ENCODE measurements at regions not wholly inside any gene's neighbourhood (a gene's known extent, or its start where the extent isn't known, plus 50 kb on each side); places are given as distances from the start of the nearest gene placed in this dataset.
"Not testable (repeated sequence)": the region's sequence is repeated elsewhere in the genome, so short reads cannot be mapped to it uniquely, and the experiment has no call there.

DNA sequence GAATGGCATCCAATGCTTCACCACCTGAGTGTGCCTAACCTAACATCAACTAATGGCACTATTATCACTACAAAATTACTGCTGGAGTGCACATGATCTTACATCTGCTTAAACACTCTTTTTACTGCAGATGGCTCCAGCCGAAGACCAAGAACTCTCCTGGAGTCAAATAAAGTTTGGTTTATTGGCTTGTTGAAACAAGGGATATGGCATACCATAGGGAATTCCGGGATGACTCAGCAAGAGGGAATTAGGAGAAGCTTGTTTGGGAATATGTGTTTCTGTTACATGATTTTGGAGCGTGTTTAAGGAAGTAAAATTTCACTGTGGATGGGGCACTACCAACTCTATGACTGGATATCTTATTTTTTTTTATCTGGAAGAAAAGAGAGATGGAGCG lies 872.6 kb downstream of the DTWD2 start:
- Mint-ChIP-seq H3K9me3 (peaks cover 8% of the 10 kb centered on the region), H3K4me3 (no peak overlapping the region), H3K27me3 (no peaks in the 10 kb centered on the region), H3K4me1 (no peaks in the 10 kb centered on the region), H3K36me3 (ENCODE audit: insufficient read depth) (no peaks in the 10 kb centered on the region), H3K27ac (ENCODE audit: low read depth) (no peak overlapping the region)
- DNase-seq (ENCODE audit: low spot score in 2 of 2), result no peak
- no peak for ATAC-seq (replicated peaks; ENCODE audit: extremely low read depth, poor library complexity, severe bottlenecking)

DNA sequence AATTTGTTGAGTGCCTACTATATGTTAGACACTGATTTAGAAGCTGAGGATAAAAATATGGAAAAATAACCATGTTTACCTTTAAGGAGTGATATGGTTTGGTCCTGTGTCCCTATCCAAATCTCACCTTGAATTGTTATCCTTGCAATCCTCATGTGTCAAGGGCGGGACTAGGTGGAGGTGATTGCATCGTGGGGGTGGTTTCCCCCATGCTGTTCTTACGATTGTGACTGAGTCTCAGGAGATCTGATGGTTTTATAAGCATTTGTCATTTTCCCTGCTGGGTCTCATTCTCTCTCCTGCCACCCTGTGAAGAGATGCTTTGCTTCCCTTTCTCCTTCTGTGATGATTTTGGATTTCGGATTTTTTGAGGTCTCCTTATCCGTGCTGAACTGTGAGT lies 876.4 kb downstream of the DTWD2 start:
- peaks cover 2% of the 10 kb centered on the region for H3K9me3 Mint-ChIP-seq
- DNase-seq (ENCODE audit: low spot score in 2 of 2), result no peak
- no peak overlapping the region for H3K27ac Mint-ChIP-seq (ENCODE audit: low read depth)
- H3K4me3 Mint-ChIP-seq, result no peak overlapping the region
- no peaks in the 10 kb centered on the region for H3K4me1 Mint-ChIP-seq
- no peaks in the 10 kb centered on the region for H3K27me3 Mint-ChIP-seq
- ATAC-seq (replicated peaks; ENCODE audit: extremely low read depth, poor library complexity, severe bottlenecking), result no peak
- no peaks in the 10 kb centered on the region for H3K36me3 Mint-ChIP-seq (ENCODE audit: insufficient read depth)

DNA sequence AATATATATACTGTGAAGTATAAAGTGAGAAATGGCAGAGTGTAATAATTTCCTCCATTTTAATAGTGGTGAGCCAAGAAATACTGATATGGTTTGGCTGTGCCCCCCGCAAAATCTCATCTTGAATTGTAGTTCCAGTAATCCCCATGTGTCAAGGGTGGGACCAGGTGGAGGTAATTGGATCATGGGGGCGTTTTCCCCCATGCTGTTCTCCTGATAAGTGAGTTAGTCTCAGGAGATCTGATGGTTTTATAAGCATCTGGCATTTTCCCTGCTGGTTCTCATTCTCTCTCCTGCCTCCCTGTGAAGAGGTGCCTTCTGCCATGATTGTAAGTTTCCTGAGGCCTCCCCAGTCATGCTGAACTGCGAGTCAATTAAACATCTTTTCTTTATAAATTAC lies 881.1 kb downstream of the DTWD2 start:
- not testable (repeated sequence) for H3K27ac Mint-ChIP-seq (ENCODE audit: low read depth); H3K4me1 Mint-ChIP-seq; H3K36me3 Mint-ChIP-seq (ENCODE audit: insufficient read depth); ATAC-seq (replicated peaks; ENCODE audit: extremely low read depth, poor library complexity, severe bottlenecking); H3K27me3 Mint-ChIP-seq; H3K4me3 Mint-ChIP-seq; DNase-seq (ENCODE audit: low spot score in 2 of 2)
- peaks cover 11% of the 10 kb centered on the region for H3K9me3 Mint-ChIP-seq

DNA sequence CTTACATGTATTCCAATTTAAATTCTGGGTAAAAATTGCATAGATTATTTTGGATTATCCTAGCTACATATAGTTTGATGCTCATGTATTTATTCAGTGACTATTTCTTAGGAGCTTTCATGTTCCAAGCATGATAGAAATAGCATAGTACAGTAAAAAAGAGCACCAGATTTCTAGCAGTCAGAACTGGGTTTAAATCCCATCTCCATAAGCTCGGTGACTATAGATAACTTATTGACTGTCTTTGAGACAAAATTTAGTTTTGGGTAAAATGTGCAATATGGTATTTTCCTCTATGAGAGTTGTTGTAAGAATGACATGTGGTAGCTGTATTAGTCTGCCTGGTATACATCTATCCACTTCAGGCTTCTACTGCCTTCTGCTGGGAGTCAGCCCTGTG lies 889.6 kb downstream of the DTWD2 start:
- no peak for ATAC-seq (replicated peaks; ENCODE audit: extremely low read depth, poor library complexity, severe bottlenecking)
- no peaks in the 10 kb centered on the region for H3K27me3 Mint-ChIP-seq

DNA sequence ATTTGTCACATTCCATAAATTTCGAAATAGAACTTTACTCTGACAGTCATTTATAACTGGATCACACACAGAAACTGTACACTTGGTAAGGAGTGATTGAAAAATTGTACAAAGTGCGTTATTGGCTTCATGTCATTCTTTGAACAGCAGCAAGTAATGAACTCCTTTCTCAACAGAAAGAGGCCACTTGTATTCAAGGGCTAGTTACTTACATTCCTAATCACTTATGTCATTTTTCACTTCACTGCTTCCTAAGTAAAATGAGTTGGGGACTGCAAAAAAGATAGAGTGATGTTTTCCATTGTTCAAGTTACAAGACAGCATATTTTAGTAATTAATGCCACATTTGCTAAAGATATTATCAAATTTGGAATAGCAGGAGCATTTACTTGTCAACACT lies 893.2 kb downstream of the DTWD2 start:
- Mint-ChIP-seq H3K36me3 (ENCODE audit: insufficient read depth) (no peaks in the 10 kb centered on the region), H3K4me3 (no peak overlapping the region), H3K27ac (ENCODE audit: low read depth) (no peak overlapping the region), H3K9me3 (peaks cover 8% of the 10 kb centered on the region), H3K27me3 (no peaks in the 10 kb centered on the region), H3K4me1 (no peaks in the 10 kb centered on the region)
- ATAC-seq (replicated peaks; ENCODE audit: extremely low read depth, poor library complexity, severe bottlenecking) (no peak), DNase-seq (ENCODE audit: low spot score in 2 of 2) (no peak)

More for the DNA sequence above, 889.6 kb downstream of the DTWD2 start:
- Mint-ChIP-seq H3K27ac (ENCODE audit: low read depth) (no peak overlapping the region), H3K4me3 (no peak overlapping the region), H3K4me1 (no peaks in the 10 kb centered on the region), H3K9me3 (peaks cover 10% of the 10 kb centered on the region), H3K36me3 (ENCODE audit: insufficient read depth) (no peaks in the 10 kb centered on the region)
- DNase-seq (ENCODE audit: low spot score in 2 of 2), result no peak

DNA sequence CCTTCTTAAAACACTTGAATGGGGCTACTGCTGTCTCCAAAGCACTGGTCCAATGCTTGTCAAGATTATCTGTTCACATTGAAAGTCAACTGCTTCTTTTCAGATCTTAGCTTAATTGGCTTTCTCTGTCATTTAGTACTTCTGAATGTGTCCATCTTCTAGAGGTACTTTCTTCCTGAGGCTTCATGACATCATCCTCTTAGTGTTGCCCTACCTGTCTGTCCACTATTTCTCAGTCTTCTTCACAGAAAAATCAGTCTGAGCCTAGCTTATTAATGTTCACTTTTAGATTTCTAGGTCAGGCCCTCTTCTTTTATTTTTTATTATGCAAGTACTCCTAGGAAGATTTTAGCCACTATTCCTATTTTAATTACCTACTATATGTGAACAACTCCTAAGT lies 899.9 kb downstream of the DTWD2 start:
- Mint-ChIP-seq H3K4me1 (no peaks in the 10 kb centered on the region), H3K9me3 (peaks cover 11% of the 10 kb centered on the region), H3K36me3 (ENCODE audit: insufficient read depth) (no peaks in the 10 kb centered on the region), H3K4me3 (no peak overlapping the region), H3K27me3 (no peaks in the 10 kb centered on the region), H3K27ac (ENCODE audit: low read depth) (no peak overlapping the region)
- ATAC-seq (replicated peaks; ENCODE audit: extremely low read depth, poor library complexity, severe bottlenecking) (no peak), DNase-seq (ENCODE audit: low spot score in 2 of 2) (no peak)

DNA sequence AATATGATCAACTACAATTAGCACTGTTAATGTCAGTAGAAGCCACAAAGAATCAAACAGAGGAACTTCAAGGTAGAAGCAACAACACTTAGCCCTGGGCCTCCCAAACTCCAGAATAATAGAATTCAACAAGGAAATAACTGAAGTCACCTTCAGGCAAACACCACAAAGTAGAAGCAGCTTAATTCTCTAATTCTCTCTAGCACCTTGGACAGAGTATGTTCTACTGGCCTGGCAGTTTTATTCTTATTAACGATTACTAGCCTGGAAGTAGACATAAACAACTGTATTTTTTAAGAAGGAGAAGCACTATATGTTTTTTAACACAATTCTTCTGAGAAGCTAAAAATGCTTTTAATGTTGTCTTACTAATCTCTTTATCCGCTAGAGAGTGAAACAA lies 911.9 kb downstream of the DTWD2 start:
- ATAC-seq (replicated peaks; ENCODE audit: extremely low read depth, poor library complexity, severe bottlenecking) (no peak), DNase-seq (ENCODE audit: low spot score in 2 of 2) (no peak)
- no peak overlapping the region for H3K27ac Mint-ChIP-seq (ENCODE audit: low read depth)
- peaks cover 11% of the 10 kb centered on the region for H3K9me3 Mint-ChIP-seq
- no peaks in the 10 kb centered on the region for H3K4me1 Mint-ChIP-seq
- no peaks in the 10 kb centered on the region for H3K36me3 Mint-ChIP-seq (ENCODE audit: insufficient read depth)
- H3K27me3 Mint-ChIP-seq, result no peaks in the 10 kb centered on the region
- no peak overlapping the region for H3K4me3 Mint-ChIP-seq

DNA sequence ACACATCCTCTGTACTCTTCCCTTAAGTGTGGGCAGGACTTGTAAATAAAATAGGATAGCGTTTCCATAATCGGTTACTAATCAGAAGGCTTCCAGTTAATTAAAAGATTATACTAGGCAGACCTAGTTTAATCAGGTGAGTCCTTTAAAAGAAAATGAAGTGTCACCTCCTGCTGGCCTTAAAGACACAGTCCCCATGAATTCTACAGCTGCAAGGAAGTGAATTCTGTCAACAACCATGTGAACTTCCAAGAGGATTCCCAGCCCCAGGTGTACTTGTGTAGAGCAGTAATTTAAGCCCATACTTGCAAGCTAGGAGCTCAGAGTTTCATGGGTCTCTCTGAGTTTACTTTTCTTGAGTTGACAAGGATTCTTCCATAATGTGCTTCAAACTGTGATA lies 918.3 kb downstream of the DTWD2 start:
- Mint-ChIP-seq H3K4me3 (no peak overlapping the region), H3K27ac (ENCODE audit: low read depth) (no peak overlapping the region), H3K36me3 (ENCODE audit: insufficient read depth) (no peaks in the 10 kb centered on the region), H3K4me1 (no peaks in the 10 kb centered on the region), H3K27me3 (no peaks in the 10 kb centered on the region), H3K9me3 (peaks cover 15% of the 10 kb centered on the region)
- ATAC-seq (replicated peaks; ENCODE audit: extremely low read depth, poor library complexity, severe bottlenecking), result no peak
- DNase-seq (ENCODE audit: low spot score in 2 of 2), result no peak

DNA sequence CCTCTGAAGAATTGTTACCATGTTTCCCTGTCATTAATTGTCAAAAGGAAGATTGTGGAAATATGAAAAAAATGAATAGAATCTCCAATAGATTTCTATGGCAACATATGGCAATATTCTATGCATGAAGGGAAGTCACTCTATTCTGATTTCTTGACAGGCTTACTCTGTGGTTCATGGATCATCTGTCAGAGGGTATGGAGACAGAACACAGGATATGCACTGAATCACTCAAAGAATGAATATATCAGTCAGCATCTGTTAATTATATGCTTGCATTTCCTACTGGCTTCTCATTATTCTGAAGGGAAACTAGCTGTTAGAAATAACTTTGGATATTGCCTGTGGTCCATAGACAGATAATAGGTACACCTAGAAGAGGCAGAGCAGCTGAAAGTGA lies 918.9 kb downstream of the DTWD2 start:
- no peak for DNase-seq (ENCODE audit: low spot score in 2 of 2)
- no peaks in the 10 kb centered on the region for H3K27me3 Mint-ChIP-seq
- no peaks in the 10 kb centered on the region for H3K4me1 Mint-ChIP-seq
- no peaks in the 10 kb centered on the region for H3K36me3 Mint-ChIP-seq (ENCODE audit: insufficient read depth)
- no peak overlapping the region for H3K4me3 Mint-ChIP-seq
- H3K27ac Mint-ChIP-seq (ENCODE audit: low read depth), result no peak overlapping the region
- ATAC-seq (replicated peaks; ENCODE audit: extremely low read depth, poor library complexity, severe bottlenecking), result no peak
- H3K9me3 Mint-ChIP-seq, result peaks cover 15% of the 10 kb centered on the region

DNA sequence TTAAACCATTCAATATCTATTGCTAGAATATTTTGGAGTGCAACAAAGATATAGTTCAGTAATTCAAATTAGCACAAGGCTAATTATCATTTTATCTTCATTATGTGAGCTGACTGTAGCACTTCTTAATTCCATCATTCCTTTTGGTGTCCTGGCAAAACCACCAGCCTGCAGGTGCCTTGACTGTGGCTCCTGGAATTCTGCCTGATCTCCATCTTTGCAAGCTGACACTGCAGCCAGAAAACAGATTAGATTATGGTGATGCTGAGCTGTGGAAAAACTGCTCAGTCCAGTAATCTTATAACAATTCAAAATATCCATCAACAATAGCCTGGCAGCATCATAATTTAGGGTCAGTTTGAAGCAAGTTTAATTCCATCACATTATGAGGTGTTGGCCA lies 919.5 kb downstream of the DTWD2 start:
- Mint-ChIP-seq H3K27ac (ENCODE audit: low read depth) (no peak overlapping the region), H3K9me3 (peaks cover 15% of the 10 kb centered on the region)

DNA sequence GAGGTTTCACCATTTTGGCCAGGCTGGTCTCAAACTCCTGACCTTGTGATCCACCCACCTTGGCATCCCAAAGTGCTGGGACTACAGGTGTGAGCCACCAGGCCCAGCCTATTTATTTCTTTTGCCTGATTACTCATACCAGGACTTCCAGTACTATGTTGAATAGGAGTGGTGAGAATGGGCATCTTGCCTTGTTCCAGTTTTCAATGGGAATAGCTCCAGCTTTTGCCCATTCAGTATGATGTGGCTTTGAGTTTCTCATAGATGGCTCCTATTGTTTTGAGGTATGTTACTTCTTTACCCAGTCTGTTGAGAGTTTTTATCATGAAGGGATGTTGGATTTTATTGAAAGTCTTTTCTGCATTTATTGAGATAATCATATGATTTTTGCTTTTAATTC lies 924.5 kb downstream of the DTWD2 start:
- H3K36me3 Mint-ChIP-seq (ENCODE audit: insufficient read depth); H3K4me3 Mint-ChIP-seq; H3K27me3 Mint-ChIP-seq; DNase-seq (ENCODE audit: low spot score in 2 of 2); H3K4me1 Mint-ChIP-seq; H3K27ac Mint-ChIP-seq (ENCODE audit: low read depth); ATAC-seq (replicated peaks; ENCODE audit: extremely low read depth, poor library complexity, severe bottlenecking): not testable (repeated sequence)
- H3K9me3 Mint-ChIP-seq, result peaks cover 14% of the 10 kb centered on the region

More for the DNA sequence above, 919.5 kb downstream of the DTWD2 start:
- Mint-ChIP-seq H3K27me3 (no peaks in the 10 kb centered on the region), H3K4me3 (no peak overlapping the region), H3K36me3 (ENCODE audit: insufficient read depth) (no peaks in the 10 kb centered on the region), H3K4me1 (no peaks in the 10 kb centered on the region)
- no peak for ATAC-seq (replicated peaks; ENCODE audit: extremely low read depth, poor library complexity, severe bottlenecking)
- DNase-seq (ENCODE audit: low spot score in 2 of 2), result no peak

DNA sequence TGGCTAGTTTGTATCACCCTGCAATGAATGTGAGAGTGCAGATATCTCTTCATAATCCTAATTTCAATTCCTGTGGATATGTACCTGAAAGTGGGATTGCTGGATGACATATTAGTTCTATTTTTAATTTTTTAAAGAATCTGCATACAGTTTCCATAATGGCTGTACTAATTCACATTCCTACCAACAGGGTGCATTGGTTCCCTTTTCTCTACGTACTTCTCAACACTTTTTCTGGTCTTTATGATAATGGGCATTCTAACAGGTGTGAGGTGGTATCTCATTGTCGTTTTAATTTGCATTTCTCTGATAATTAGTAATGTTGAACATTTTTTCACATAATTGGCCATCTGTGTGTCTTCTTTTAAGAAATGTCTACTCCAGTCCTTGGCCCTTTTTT lies 927.5 kb downstream of the DTWD2 start:
- no peaks in the 10 kb centered on the region for H3K27me3 Mint-ChIP-seq
- H3K27ac Mint-ChIP-seq (ENCODE audit: low read depth), result no peak overlapping the region
- no peaks in the 10 kb centered on the region for H3K36me3 Mint-ChIP-seq (ENCODE audit: insufficient read depth)
- H3K4me3 Mint-ChIP-seq, result no peak overlapping the region
- H3K9me3 Mint-ChIP-seq, result peaks cover 14% of the 10 kb centered on the region
- ATAC-seq (replicated peaks; ENCODE audit: extremely low read depth, poor library complexity, severe bottlenecking), result no peak
- DNase-seq (ENCODE audit: low spot score in 2 of 2), result no peak
- H3K4me1 Mint-ChIP-seq, result no peaks in the 10 kb centered on the region

DNA sequence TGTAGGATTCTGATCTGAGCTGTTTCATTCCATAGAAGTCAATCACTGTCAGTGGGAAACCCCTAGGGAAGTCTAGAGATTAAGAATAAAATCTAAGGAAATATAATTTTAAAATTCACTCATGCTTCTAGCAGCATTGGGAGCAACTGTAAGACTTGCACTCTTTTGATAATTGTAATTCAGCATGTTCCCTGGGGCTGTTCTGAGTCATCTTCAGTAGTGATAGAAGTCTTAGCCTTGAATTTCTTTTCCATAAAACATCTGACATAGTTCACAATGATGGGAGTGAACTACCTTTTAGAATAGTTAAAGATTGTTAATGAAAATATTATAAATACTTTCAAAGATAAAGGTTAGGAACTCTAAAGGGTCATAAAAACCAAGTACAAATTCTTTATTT lies 935.8 kb downstream of the DTWD2 start:
- H3K27ac Mint-ChIP-seq (ENCODE audit: low read depth), result no peak overlapping the region
- no peaks in the 10 kb centered on the region for H3K4me1 Mint-ChIP-seq
- H3K9me3 Mint-ChIP-seq, result peaks cover 3% of the 10 kb centered on the region
- H3K4me3 Mint-ChIP-seq, result no peak overlapping the region
- DNase-seq (ENCODE audit: low spot score in 2 of 2) (no peak), ATAC-seq (replicated peaks; ENCODE audit: extremely low read depth, poor library complexity, severe bottlenecking) (no peak)
- no peaks in the 10 kb centered on the region for H3K27me3 Mint-ChIP-seq
- H3K36me3 Mint-ChIP-seq (ENCODE audit: insufficient read depth), result no peaks in the 10 kb centered on the region

DNA sequence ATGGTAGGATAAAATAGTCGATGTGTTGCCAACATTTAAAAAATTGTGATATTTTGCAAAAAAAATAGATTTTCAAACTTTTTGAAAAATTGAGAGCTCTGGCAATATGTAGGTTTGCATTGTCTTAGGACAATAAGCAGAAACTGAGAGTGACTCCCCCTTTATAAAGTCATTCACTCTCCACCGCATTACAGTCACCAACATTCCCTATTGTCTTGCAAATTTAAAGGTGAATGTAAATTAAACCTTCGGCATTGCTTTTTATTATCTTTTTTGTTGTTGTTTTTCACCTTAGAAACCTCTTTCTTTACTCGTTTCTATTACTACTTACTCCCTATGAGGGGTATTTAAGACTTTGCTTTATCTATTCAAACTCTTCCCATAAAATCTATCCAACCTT lies 944.2 kb downstream of the DTWD2 start:
- no peaks in the 10 kb centered on the region for H3K36me3 Mint-ChIP-seq (ENCODE audit: insufficient read depth)
- H3K27me3 Mint-ChIP-seq, result no peaks in the 10 kb centered on the region
- no peak overlapping the region for H3K27ac Mint-ChIP-seq (ENCODE audit: low read depth)
- DNase-seq (ENCODE audit: low spot score in 2 of 2) (no peak), ATAC-seq (replicated peaks; ENCODE audit: extremely low read depth, poor library complexity, severe bottlenecking) (no peak)
- H3K9me3 Mint-ChIP-seq, result peaks cover 13% of the 10 kb centered on the region
- no peak overlapping the region for H3K4me3 Mint-ChIP-seq
- H3K4me1 Mint-ChIP-seq, result no peaks in the 10 kb centered on the region
